ENCODE measurements at regions not wholly inside any gene's neighbourhood (a gene's known extent, or its start where the extent isn't known, plus 50 kb on each side); places are given as distances from the start of the nearest gene placed in this dataset.

- intact Hi-C loops (cut with DNase I; ENCODE audit: low total_unique reads) = no loop called here
- Histone ChIP-seq H3K36me3 (no peaks in the 10 kb centered on the region), H3K9me3 (no peaks in the 10 kb centered on the region), H3K4me1 (no peaks in the 10 kb centered on the region), H3K27ac (no peak overlapping the region), H3K27me3 (no peaks in the 10 kb centered on the region), H3K4me3 (no peak overlapping the region)
- DNase-seq (ENCODE audit: low spot score in 2 of 2) = no peak
- TF ChIP-seq POLR2AphosphoS5 (IDR thresholded peaks at IDR 0.05) (no peak), POLR2A (IDR thresholded peaks at IDR 0.05) (no peak), CTCF (IDR thresholded peaks at IDR 0.05) (no peak)
Observed at GRCh38 chr5:12777342-12777741, 873.1 kb upstream of the CTNND2 start.

- Histone ChIP-seq H3K4me3 (no peak overlapping the region), H3K27ac (no peak overlapping the region), H3K27me3 (no peaks in the 10 kb centered on the region), H3K9me3 (no peaks in the 10 kb centered on the region), H3K4me1 (no peaks in the 10 kb centered on the region), H3K36me3 (no peaks in the 10 kb centered on the region)
- no peak for DNase-seq (ENCODE audit: low spot score in 2 of 2)
- TF ChIP-seq POLR2A (IDR thresholded peaks at IDR 0.05) (no peak), CTCF (IDR thresholded peaks at IDR 0.05) (no peak)
- intact Hi-C loops (cut with DNase I; ENCODE audit: low total_unique reads) = no loop called here
Observed at GRCh38 chr5:12772276-12772675, 868.0 kb upstream of the CTNND2 start.

- no peak for TF ChIP-seq POLR2A (IDR thresholded peaks at IDR 0.05)
- no peak for TF ChIP-seq POLR2AphosphoS5 (IDR thresholded peaks at IDR 0.05)
- TF ChIP-seq CTCF (IDR thresholded peaks at IDR 0.05) = no peak
- Histone ChIP-seq H3K36me3 (peaks cover 7% of the 10 kb centered on the region), H3K4me3 (no peak overlapping the region), H3K27ac (no peak overlapping the region), H3K9me3 (no peaks in the 10 kb centered on the region), H3K27me3 (no peaks in the 10 kb centered on the region), H3K4me1 (no peaks in the 10 kb centered on the region)
- no peak for DNase-seq (ENCODE audit: low spot score in 2 of 2)
- intact Hi-C loops (cut with DNase I; ENCODE audit: low total_unique reads) = no loop called here
Observed at GRCh38 chr5:12759377-12759776, 855.1 kb upstream of the CTNND2 start.

GRCh38 chr5:12757035-12757434 is 852.8 kb upstream of the CTNND2 start:
- TF ChIP-seq POLR2AphosphoS5 (IDR thresholded peaks at IDR 0.05) (no peak), CTCF (IDR thresholded peaks at IDR 0.05) (no peak), POLR2A (IDR thresholded peaks at IDR 0.05) (no peak)
- no peaks in the 10 kb centered on the region for H3K4me1 ChIP-seq
- peaks cover 7% of the 10 kb centered on the region for H3K36me3 ChIP-seq
- H3K27me3 ChIP-seq = no peaks in the 10 kb centered on the region
- H3K27ac ChIP-seq = no peak overlapping the region
- H3K9me3 ChIP-seq = no peaks in the 10 kb centered on the region
- no peak for DNase-seq (ENCODE audit: low spot score in 2 of 2)
- no peak overlapping the region for H3K4me3 ChIP-seq
- intact Hi-C loops (cut with DNase I; ENCODE audit: low total_unique reads) = no loop called here

GRCh38 chr5:12745537-12745936 is 841.3 kb upstream of the CTNND2 start:
- Histone ChIP-seq H3K27me3 (no peaks in the 10 kb centered on the region), H3K27ac (no peak overlapping the region), H3K9me3 (no peaks in the 10 kb centered on the region), H3K4me1 (no peaks in the 10 kb centered on the region), H3K4me3 (no peak overlapping the region), H3K36me3 (no peaks in the 10 kb centered on the region)
- intact Hi-C loops (cut with DNase I; ENCODE audit: low total_unique reads) = no loop called here
- DNase-seq (ENCODE audit: low spot score in 2 of 2) = no peak
- TF ChIP-seq POLR2AphosphoS5 (IDR thresholded peaks at IDR 0.05) (no peak), POLR2A (IDR thresholded peaks at IDR 0.05) (no peak), CTCF (IDR thresholded peaks at IDR 0.05) (no peak)

All from breast epithelium (tissue), 4 donors.